PC-3 (cell line): ENCODE measurements at regions not wholly inside any gene's neighbourhood (a gene's known extent, or its start where the extent isn't known, plus 50 kb on each side); places are given as distances from the start of the nearest gene placed in this dataset.

ENCODE experiments used
- EZH2 ChIP-seq: fragments of 300-600 bp; sonication (generic); IDR thresholded peaks from one replicate; pipeline ENCODE4 v1.6.1; 2017; ENCODE audit warnings: antibody characterized with exemption, mild to moderate bottlenecking, low read length; ENCODE audit not compliant: unreplicated experiment
- TF ChIP-seq, protein P1 (sequence below): fragments of 300-600 bp; sonication (generic); conservative IDR thresholded peaks from 2 replicates; pipeline ENCODE4 v1.5.1; 2017; ENCODE audit warnings: antibody characterized with exemption, low read depth, mild to moderate bottlenecking, low read length

DNA sequence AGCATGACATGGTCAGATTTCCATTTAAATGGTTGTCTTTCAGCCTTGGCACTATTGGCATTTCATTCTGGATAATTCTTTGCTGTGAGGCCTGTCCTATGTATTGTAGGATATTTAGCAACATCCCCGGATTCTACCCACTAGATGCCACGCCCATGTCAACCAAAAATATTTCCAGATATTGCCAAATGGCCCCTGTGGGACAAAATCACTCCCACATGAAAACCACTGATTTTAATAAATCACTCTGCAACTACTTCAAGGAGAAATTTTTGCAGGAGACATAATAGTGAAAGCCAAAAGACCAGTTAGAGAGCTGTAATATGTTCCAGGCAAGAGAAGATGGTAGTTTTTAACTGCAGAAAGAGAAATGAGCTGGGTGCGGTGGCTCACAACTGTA, 55.9 kb upstream of the RARB start:
- TF ChIP-seq EZH2, result no peak
- TF ChIP-seq, protein P1, sequence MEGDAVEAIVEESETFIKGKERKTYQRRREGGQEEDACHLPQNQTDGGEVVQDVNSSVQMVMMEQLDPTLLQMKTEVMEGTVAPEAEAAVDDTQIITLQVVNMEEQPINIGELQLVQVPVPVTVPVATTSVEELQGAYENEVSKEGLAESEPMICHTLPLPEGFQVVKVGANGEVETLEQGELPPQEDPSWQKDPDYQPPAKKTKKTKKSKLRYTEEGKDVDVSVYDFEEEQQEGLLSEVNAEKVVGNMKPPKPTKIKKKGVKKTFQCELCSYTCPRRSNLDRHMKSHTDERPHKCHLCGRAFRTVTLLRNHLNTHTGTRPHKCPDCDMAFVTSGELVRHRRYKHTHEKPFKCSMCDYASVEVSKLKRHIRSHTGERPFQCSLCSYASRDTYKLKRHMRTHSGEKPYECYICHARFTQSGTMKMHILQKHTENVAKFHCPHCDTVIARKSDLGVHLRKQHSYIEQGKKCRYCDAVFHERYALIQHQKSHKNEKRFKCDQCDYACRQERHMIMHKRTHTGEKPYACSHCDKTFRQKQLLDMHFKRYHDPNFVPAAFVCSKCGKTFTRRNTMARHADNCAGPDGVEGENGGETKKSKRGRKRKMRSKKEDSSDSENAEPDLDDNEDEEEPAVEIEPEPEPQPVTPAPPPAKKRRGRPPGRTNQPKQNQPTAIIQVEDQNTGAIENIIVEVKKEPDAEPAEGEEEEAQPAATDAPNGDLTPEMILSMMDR, result no peak
